K562 (cell line): ENCODE measurements at regions not wholly inside any gene's neighbourhood (a gene's known extent, or its start where the extent isn't known, plus 50 kb on each side); places are given as distances from the start of the nearest gene placed in this dataset.

Source experiments
- ATAC-seq: fragments of 200-7000 bp; cut with Tn5 transposase; 3 replicates; pipeline ENCODE4 v1.9.1; 2020; ENCODE audit warnings: moderate library complexity
- BruUV-seq: library from RNA; stranded (reverse); fragments of 400-500 nt; replicated peaks from 2 replicates; lab custom pipeline; 2021; lab: Mats Ljungman, UMichigan
- CTCF ChIA-PET: fragments of 300-600 bp; formaldehyde crosslinking; extraction: SDS; loops from one replicate; lab custom pipeline; 2021; ENCODE audit warnings: low intra/inter-chr PET ratio; lab: Yijun Ruan, JAX
- POLR2A ChIA-PET: fragments of 300-600, 350-650 bp; sonication (Branson Sonifier 250); formaldehyde crosslinking; extraction: SDS; loops from one replicate; lab custom pipeline; 2021; ENCODE audit warnings: antibody characterized with exemption, inconsistent platforms; lab: Yijun Ruan, JAX
- DNase-seq, 4 experiments: peaks; one replicate each; pipeline versions ENCODE4 v3.0.0 to v3.0.0-alpha.2; 2011 to 2018; ENCODE audit warnings: low spot score in 3 of 4, mixed read lengths in 3 of 4; ENCODE audit errors: extremely low read depth in 1 of 4
- FAIRE-seq: peaks from 2 replicates; lab custom pipeline; 2011; peaks lifted over from hg19 to GRCh38; lab: Jason Lieb, UNC
- H2AFZ ChIP-seq: 2 replicates; pipeline ENCODE4 v1.6.0; 2011; ENCODE audit warnings: low read depth, low read length, control low read depth, inconsistent platforms
- H3K27ac ChIP-seq: fragments of 200-600 bp; 3 replicates; pipeline ENCODE4 v1.8.0; 2011; ENCODE audit warnings: low read depth, mild to moderate bottlenecking, control low read depth, inconsistent platforms, low read length, moderate library complexity, mixed read lengths; ENCODE audit errors: extremely low read depth
- H3K27me3 ChIP-seq, 2 experiments: fragments of 300-600 bp in 1 of 2; 2 replicates in 1 of 2; 3 replicates in 1 of 2; pipeline versions ENCODE4 v1.6.0 to v1.8.0; 2011; ENCODE audit warnings: inconsistent platforms in 2 of 2, low read length in 2 of 2, mild to moderate bottlenecking in 1 of 2, mixed read lengths in 1 of 2, moderate library complexity in 1 of 2; ENCODE audit not compliant: control insufficient read depth in 2 of 2, insufficient read depth in 2 of 2
- H3K36me3 ChIP-seq: fragments of 300-600 bp; 3 replicates; pipeline ENCODE4 v1.8.0; 2011; ENCODE audit warnings: mild to moderate bottlenecking, low read length, inconsistent platforms; ENCODE audit not compliant: control insufficient read depth, insufficient read depth
- H3K4me1 ChIP-seq, 2 experiments: fragments of 200-600 bp in 1 of 2; replicated peaks in 1 of 2; 2 replicates in 1 of 2; 3 replicates in 1 of 2; pipeline versions ENCODE4 v1.5.1 to v1.8.0; 2011; ENCODE audit warnings: inconsistent platforms in 2 of 2, low read length in 2 of 2, mild to moderate bottlenecking in 1 of 2, mixed read lengths in 1 of 2, moderate library complexity in 1 of 2; ENCODE audit not compliant: control insufficient read depth in 2 of 2, insufficient read depth in 2 of 2
- H3K4me2 ChIP-seq: 2 replicates; pipeline ENCODE4 v1.6.1; 2011; ENCODE audit warnings: low read length, control low read depth, inconsistent platforms, mixed read lengths; ENCODE audit not compliant: insufficient read depth
- H3K4me3 ChIP-seq: fragments of 200-600 bp; sonication (generic), shearing (Covaris generic); 2 replicates; pipeline ENCODE4 v1.5.1; 2016; ENCODE audit warnings: control low read depth, inconsistent platforms
- H3K79me2 ChIP-seq: fragments of 200-600 bp; 3 replicates; pipeline ENCODE4 v1.8.0; 2011; ENCODE audit warnings: low read length, inconsistent platforms; ENCODE audit not compliant: control insufficient read depth, insufficient read depth
- H3K9ac ChIP-seq, 2 experiments: 2 replicates each; pipeline versions ENCODE4 v1.6.0 to v1.6.1; 2011; ENCODE audit warnings: low read depth in 2 of 2, low read length in 2 of 2, control low read depth in 1 of 2, inconsistent platforms in 1 of 2, mild to moderate bottlenecking in 1 of 2, mixed read lengths in 1 of 2; ENCODE audit not compliant: insufficient read depth in 1 of 2
- H3K9me1 ChIP-seq: one replicate; pipeline ENCODE4 v1.6.0; 2011; ENCODE audit warnings: inconsistent platforms, mild to moderate bottlenecking, low read length, moderate library complexity; ENCODE audit not compliant: control insufficient read depth, insufficient read depth
- H3K9me3 ChIP-seq: replicated peaks from 2 replicates; pipeline ENCODE4 v1.5.1; 2011; ENCODE audit warnings: low read depth, low read length, inconsistent platforms; ENCODE audit not compliant: control insufficient read depth, insufficient read depth
- H4K20me1 ChIP-seq: replicated peaks from 2 replicates; pipeline ENCODE4 v1.6.1; 2011; ENCODE audit warnings: low read length, inconsistent platforms, mixed read lengths; ENCODE audit not compliant: control insufficient read depth, insufficient read depth
- CREM ChIP-seq: IDR thresholded peaks from 2 replicates; pipeline ENCODE4 v1.6.1; 2014; ENCODE audit warnings: antibody characterized with exemption, low read depth
- GATA2 ChIP-seq: sonication (generic); formaldehyde crosslinking; IDR thresholded peaks from 2 replicates; pipeline ENCODE4 v1.4.0; 2020; ENCODE audit warnings: mild to moderate bottlenecking, missing genetic modification reagents
- KAT2B ChIP-seq: IDR thresholded peaks from one replicate; pipeline ENCODE4 v1.6.1; 2012; ENCODE audit warnings: low read depth, mild to moderate bottlenecking, control low read depth, inconsistent platforms, low read length, moderate library complexity
- KLF10 ChIP-seq: fragments of 250-450 bp; sonication (Bioruptor Pico); IDR thresholded peaks from 2 replicates; pipeline ENCODE4 v1.6.1; 2021; ENCODE audit warnings: matching md5 sums
- NFATC3 ChIP-seq: fragments of 450-650 bp; IDR thresholded peaks from 2 replicates; pipeline ENCODE4 v1.6.1; 2017; ENCODE audit warnings: mild to moderate bottlenecking
- NRF1 ChIP-seq, 2 experiments: fragments of 450-650 bp; IDR thresholded peaks in 1 of 2; conservative IDR thresholded peaks in 1 of 2; 2 replicates each; pipeline ENCODE4 v1.6.1; 2014; ENCODE audit warnings: mild to moderate bottlenecking in 2 of 2
- TAL1 ChIP-seq: fragments of 450-650 bp; IDR thresholded peaks from 2 replicates; pipeline ENCODE4 v1.6.1; 2016; ENCODE audit warnings: mild to moderate bottlenecking
- TFAM ChIP-seq: fragments of 250-450 bp; sonication (Bioruptor Pico); conservative IDR thresholded peaks from 2 replicates; pipeline ENCODE4 v1.5.0; 2021; ENCODE audit warnings: mild to moderate bottlenecking, moderate library complexity
- XRCC5 ChIP-seq: fragments of 200-400 bp; formaldehyde crosslinking; IDR thresholded peaks from 2 replicates; pipeline ENCODE4 v1.6.1; 2017; ENCODE audit warnings: low read depth, mild to moderate bottlenecking, low read length
- ZNF644 ChIP-seq: fragments of 200-800 bp; sonication (Bioruptor generic); IDR thresholded peaks from 2 replicates; pipeline ENCODE4 v1.6.1; 2016; ENCODE audit warnings: low read depth, missing genetic modification characterization, missing compliant biosample characterization
- ZNF77 ChIP-seq: fragments of 250-450 bp; sonication (Bioruptor Pico); IDR thresholded peaks from 2 replicates; pipeline ENCODE4 v1.5.0; 2020
- WGBS: fragments of 100-300 bp; shearing (Covaris generic); methylation state at CpG from one replicate; pipeline ENCODE4 v1.1.6; 2016; ENCODE audit warnings: low coverage, mixed read lengths; ENCODE audit not compliant: insufficient coverage; ENCODE audit errors: missing lambda C conversion rate; 5-methylcytosine and 5-hydroxymethylcytosine counted together
- in situ Hi-C: fragments of 300-500 bp; cut with MboI; formaldehyde crosslinking; loops from 4 replicates; pipeline ENCODE4 v1.15.0; 2018; ENCODE audit warnings: inconsistent platforms, mixed read lengths
- intact Hi-C: fragments of 100-400 bp; cut with micrococcal nuclease; formaldehyde crosslinking; loops from 2 replicates; pipeline ENCODE4 v1.14.2; 2022
- TF ChIP-seq, protein P1 (sequence below): fragments of 200-400 bp; formaldehyde crosslinking; IDR thresholded peaks from 2 replicates; pipeline ENCODE4 v1.6.1; 2017; ENCODE audit warnings: mild to moderate bottlenecking, low read depth, low read length, moderate library complexity
- TF ChIP-seq, protein P2 (sequence below): fragments of 450-650 bp; formaldehyde crosslinking; IDR thresholded peaks from 2 replicates; pipeline ENCODE4 v1.4.0; 2020; ENCODE audit warnings: mild to moderate bottlenecking, mixed read lengths
- TF ChIP-seq, protein P3 (sequence below): fragments of 200-800 bp; sonication (Bioruptor generic); IDR thresholded peaks from 2 replicates; pipeline ENCODE4 v1.6.1; 2017; ENCODE audit warnings: missing genetic modification characterization, missing compliant biosample characterization

DNA sequence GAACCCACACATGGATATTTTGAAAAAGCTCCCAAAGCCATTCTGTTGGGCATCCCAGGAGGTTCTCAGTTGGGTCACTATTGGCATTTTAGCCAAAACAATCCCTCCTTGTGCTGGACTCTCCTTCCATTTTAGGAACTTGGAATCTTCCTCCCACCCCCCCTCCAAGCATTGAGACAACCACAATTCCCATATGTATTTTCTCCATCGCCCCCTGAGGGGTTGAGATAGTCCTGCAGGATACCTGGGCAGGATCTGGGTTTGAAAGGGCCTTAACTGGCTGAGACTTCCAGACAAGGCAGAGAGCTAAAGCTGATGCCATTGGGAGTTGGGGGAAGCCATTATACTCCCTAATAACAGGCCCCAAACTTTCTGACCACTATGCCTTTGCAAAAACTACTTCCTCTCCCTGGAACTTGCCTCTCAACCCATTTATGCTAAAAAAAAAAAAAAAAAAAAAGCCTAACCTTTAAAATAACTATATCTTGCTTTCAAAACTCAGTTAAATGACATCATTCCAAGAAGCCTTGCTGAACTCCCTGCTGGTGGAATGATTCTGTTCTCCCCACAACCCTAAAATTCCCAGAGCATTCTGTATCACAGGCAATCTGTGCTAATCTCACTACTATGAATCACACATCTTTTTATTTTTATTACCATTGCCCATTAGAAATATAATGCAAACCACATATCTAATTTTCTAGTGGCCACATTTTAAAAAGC lies 77.5 kb upstream of the PDE1C start (continued):
- TF ChIP-seq, protein P1, sequence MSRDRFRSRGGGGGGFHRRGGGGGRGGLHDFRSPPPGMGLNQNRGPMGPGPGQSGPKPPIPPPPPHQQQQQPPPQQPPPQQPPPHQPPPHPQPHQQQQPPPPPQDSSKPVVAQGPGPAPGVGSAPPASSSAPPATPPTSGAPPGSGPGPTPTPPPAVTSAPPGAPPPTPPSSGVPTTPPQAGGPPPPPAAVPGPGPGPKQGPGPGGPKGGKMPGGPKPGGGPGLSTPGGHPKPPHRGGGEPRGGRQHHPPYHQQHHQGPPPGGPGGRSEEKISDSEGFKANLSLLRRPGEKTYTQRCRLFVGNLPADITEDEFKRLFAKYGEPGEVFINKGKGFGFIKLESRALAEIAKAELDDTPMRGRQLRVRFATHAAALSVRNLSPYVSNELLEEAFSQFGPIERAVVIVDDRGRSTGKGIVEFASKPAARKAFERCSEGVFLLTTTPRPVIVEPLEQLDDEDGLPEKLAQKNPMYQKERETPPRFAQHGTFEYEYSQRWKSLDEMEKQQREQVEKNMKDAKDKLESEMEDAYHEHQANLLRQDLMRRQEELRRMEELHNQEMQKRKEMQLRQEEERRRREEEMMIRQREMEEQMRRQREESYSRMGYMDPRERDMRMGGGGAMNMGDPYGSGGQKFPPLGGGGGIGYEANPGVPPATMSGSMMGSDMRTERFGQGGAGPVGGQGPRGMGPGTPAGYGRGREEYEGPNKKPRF, result no peak
- no peak for TF ChIP-seq CREM

DNA sequence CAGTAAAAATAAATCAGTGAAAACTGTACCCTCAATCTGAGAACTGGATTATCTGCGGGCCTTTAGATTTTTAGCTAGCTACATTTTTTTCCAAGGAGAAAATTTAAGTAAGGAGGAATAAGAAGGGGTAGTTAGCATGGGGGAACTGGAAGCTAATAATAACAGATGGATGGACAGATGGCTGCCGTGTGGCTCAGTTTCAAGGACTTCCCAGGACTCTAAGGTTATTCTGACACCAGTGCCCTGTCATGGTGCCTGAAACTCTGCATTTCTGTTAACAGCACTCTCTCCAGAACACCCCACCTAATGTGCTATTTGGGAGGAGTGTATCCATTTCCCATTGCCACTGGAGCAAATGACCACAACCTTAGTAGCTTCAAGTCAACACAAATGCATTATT lies 75.7 kb upstream of the PDE1C start:
- Histone ChIP-seq H3K27me3 (no peaks in the 10 kb centered on the region), H3K9me3 (no peaks in the 10 kb centered on the region), H3K4me1 (no peaks in the 10 kb centered on the region), H3K4me3 (no peak overlapping the region), H3K79me2 (no peaks in the 10 kb centered on the region), H3K4me2 (no peak overlapping the region), H3K9ac (no peak overlapping the region), H2AFZ (no peak overlapping the region), H3K27ac (no peak overlapping the region), H3K9me1 (no peaks in the 10 kb centered on the region), H4K20me1 (no peaks in the 10 kb centered on the region), H3K36me3 (no peaks in the 10 kb centered on the region)
- in situ Hi-C loops (no loop called here), intact Hi-C loops (no loop called here)
- no peak for DNase-seq
- no peak for FAIRE-seq
- POLR2A ChIA-PET, result interaction anchor here (0.6 kb wide), 1 partner anchor 215 kb away, joined by 3 read pairs; no protein-coding TSS in a partner anchor
- 0% methylated on average over 2 of the region's 2 CpGs for WGBS
- no TSS peak for BruUV-seq
- CTCF ChIA-PET, result no interaction called here
- no peak for ATAC-seq
- TF ChIP-seq, protein P2, sequence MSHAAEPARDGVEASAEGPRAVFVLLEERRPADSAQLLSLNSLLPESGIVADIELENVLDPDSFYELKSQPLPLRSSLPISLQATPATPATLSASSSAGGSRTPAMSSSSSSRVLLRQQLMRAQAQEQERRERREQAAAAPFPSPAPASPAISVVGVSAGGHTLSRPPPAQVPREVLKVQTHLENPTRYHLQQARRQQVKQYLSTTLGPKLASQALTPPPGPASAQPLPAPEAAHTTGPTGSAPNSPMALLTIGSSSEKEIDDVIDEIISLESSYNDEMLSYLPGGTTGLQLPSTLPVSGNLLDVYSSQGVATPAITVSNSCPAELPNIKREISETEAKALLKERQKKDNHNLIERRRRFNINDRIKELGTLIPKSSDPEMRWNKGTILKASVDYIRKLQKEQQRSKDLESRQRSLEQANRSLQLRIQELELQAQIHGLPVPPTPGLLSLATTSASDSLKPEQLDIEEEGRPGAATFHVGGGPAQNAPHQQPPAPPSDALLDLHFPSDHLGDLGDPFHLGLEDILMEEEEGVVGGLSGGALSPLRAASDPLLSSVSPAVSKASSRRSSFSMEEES (CRISPR knock-in tag), result no peak
- TF ChIP-seq NRF1 (conservative IDR thresholded peaks at IDR 0.05 in 1 of 2, IDR thresholded peaks at IDR 0.05 in 1 of 2) (no peak), KLF10 (CRISPR knock-in tag) (no peak), XRCC5 (no peak), TAL1 (no peak), ZNF77 (CRISPR knock-in tag) (no peak), TFAM (no peak), KAT2B (no peak), GATA2 (CRISPR knock-in tag) (no peak), ZNF644 (tag) (no peak), NFATC3 (no peak)
- TF ChIP-seq, protein P1, result no peak
- TF ChIP-seq, protein P3, sequence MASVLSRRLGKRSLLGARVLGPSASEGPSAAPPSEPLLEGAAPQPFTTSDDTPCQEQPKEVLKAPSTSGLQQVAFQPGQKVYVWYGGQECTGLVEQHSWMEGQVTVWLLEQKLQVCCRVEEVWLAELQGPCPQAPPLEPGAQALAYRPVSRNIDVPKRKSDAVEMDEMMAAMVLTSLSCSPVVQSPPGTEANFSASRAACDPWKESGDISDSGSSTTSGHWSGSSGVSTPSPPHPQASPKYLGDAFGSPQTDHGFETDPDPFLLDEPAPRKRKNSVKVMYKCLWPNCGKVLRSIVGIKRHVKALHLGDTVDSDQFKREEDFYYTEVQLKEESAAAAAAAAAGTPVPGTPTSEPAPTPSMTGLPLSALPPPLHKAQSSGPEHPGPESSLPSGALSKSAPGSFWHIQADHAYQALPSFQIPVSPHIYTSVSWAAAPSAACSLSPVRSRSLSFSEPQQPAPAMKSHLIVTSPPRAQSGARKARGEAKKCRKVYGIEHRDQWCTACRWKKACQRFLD (CRISPR knock-in tag), result no peak
